HG03097 (cell line): ENCODE measurements at regions not wholly inside any gene's neighbourhood (a gene's known extent, or its start where the extent isn't known, plus 50 kb on each side); places are given as distances from the start of the nearest gene placed in this dataset.
A peak's percentile ranks its signal among the peaks of the same experiment; 100 is the strongest.
"Not testable (repeated sequence)": the region's sequence is repeated elsewhere in the genome, so short reads cannot be mapped to it uniquely, and the experiment has no call there.

ENCODE experiments used
- ATAC-seq: cut with Tn5 transposase; IDR thresholded peaks from one replicate; pipeline ENCODE4 v1.9.1; 2021; ENCODE audit not compliant: unreplicated experiment, low FRiP score

DNA sequence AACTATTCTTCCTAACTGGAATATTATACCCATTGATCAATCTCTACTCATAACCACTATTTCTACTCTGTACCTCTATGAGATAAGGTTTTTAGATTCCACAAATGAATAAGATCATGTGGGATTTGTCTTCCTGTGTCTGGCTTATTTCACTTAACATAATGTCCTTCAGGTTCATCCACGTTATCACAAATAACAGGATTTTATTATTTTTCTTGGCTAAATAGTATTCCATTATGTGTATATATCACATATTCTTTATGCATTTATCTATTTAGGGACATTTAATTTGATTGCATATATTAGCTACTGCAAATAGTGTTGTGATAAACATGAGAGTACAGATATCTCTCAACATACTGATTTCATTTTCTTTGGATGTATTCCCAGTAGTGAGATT is 823.0 kb upstream of the ADGRB3 start:
- ATAC-seq, result no peak

- no peak for ATAC-seq
Observed at GRCh38 chr6:67811239-67812037, 823.6 kb upstream of the ADGRB3 start.

DNA sequence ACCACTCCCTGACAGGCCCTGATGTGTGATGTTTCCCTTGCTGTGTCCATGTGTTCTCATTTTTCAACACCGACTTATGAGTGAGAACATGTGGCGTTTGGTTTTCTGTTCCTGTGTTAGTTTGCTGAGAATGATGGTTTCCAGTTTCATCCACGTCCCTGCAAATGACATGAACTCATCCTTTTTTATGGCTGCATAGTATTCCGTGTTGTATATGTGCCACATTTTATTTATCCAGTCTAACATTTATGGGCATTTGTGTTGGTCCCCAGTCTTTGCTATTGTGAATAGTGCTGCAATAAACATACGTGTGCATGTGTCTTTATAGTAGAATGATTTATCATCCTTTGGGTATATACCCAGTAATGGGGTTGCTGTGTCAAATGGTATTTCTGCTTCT is 830.3 kb upstream of the ADGRB3 start:
- ATAC-seq, result not testable (repeated sequence)

DNA sequence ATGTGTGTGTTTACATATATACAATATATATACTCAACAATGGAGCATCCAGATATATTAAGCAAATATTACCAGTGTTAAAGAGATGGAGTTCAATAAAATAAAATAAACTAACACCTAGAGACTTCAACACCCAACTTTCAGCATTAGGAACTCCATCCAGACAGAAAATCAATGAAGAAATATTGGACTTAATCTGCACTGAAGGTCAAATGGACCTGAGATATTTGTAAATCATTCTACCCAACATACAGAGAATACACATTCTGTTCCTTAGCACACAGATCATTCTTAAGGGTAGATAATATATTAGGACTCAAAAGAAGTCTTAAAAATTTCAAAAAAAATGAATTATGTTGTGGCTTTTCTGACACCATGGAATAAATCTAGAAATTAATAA is 832.3 kb upstream of the ADGRB3 start:
- ATAC-seq, result no peak

DNA sequence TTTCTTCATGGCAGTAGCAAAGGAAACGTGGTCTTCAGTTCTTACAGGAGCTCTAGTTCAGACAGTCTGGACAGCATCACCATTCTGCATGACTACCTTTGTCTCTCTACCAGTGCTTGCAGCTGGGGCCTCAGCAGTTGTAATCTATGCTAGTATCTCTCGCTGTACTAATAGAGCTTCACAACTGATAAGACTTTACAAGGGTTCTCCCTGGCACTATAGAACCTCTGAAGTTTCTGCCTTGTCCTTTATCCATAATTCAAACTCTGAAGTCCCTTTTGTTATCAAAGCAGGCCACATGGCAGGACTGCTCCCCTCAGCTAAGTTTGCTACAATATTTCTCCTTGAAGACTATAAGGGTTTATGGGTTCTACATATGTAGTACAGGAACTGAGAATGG is 842.1 kb upstream of the ADGRB3 start:
- no peak for ATAC-seq

GRCh38 chr6:67790569-67790968 is 844.5 kb upstream of the ADGRB3 start:
- no peak for ATAC-seq

DNA sequence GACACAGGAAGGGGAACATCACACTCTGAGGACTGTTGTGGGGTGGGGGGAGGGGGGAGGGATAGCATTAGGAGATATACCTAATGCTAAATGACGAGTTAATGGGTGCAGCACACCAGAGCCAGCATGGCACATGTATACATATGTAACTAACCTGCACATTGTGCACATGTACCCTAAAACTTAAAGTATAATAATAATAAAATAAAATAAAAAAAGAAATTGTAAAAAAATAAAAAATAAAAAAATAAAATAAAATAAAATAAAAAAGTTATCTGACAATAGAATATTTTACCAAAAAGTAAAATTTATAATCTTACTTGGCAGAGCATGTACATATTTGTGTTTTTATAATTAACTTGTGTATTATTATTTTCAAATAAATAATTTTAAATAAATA is 848.0 kb upstream of the ADGRB3 start:
- not testable (repeated sequence) for ATAC-seq

DNA sequence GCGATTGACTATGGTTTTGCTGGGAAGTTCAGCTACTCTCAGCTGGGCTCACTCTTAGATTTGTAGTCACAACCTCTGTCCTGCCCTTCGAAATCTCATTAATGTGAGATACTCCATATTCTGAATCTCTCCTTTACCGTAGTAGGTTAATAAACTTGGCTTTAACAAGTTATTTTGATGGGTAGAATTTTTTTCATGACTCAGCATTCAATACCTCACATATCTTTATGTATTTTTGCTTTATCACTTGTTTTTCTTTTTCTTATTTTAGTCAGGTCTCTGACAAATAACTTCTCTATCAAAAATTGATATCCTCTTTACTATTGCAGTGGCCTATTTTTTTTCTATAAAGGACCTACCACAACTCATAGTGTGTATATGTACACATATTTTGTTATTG is 855.2 kb upstream of the ADGRB3 start:
- no peak for ATAC-seq

DNA sequence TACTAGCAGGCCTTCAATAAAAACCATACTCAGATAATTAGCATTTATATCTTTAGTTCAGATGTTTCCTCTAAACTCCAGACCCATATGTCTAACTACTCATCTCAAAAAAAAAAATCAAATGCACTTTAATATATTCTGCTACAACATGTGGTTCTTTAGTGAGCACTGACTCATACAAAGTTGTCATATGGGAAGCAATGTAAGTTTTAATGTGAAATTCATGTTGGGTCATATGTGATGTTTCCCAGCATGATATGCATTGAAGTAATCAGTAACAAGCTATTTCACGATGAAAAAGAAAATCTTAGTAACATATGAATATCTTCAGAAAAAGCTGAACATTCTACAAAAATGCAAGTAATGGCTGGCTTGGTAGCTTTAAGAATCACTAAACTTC is 859.7 kb upstream of the ADGRB3 start:
- ATAC-seq, result no peak

DNA sequence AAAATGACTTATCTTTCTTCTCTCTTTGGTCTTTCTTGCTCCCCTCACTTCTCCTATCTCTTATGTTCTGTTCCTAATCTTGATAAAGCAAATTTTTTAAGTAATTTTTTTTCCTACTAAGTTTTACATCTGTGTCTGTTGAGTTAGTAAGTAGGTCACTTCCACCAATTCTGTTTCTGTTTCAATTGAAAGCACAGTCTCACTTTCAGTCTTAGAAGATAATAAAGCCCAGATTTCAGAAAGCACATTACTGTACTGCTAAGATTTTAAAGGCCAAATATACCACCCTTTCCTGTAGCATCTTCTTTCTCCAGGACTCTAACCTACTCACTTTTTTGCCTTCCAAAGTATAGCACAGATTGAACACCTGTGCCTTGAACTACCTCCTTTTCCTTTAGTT is 866.1 kb upstream of the ADGRB3 start:
- ATAC-seq, result peak; percentile 76

DNA sequence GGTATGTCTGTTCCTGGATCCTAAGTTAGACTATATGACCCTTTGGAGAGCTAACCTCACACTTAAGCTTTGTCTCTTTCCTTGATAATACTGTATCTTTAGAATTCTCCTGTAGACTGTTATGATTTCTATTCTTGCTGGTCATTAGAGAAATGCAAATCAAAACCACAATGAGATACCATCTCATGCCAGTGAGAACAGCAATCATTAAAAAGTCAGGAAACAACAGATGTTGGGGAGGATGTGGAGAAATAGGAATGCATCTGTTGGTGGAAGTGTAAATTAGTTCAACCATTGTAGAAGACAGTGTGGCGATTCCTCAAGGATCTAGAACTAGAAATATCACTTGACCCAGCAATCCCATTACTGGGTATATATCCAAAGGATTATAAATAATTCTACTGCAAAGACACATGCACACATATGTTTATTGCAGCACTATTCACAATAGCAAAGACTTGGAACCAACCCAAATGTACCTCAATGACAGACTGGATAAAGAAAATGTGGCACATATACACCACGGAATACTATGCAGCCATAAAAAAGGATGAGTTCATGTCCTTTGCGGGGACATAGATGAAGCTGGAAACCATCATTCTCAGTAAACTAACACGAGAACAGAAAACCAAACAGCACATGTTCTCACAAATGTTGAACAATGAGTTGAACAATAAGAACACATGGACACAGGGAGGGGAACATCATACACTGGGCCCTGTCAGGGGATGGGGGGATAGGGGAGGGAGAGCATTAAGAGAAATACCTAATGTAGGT is 867.8 kb upstream of the ADGRB3 start:
- ATAC-seq, result not testable (repeated sequence)

- no peak for ATAC-seq
Observed at GRCh38 chr6:67766057-67766456, 869.0 kb upstream of the ADGRB3 start.

GRCh38 chr6:67759001-67759400 is 876.1 kb upstream of the ADGRB3 start:
- no peak for ATAC-seq

- ATAC-seq, result no peak
Observed at GRCh38 chr6:67757465-67758033, 877.5 kb upstream of the ADGRB3 start.

- ATAC-seq, result no peak
Observed at GRCh38 chr6:67748521-67748920, 886.6 kb upstream of the ADGRB3 start.

GRCh38 chr6:67736816-67737215 is 898.3 kb upstream of the ADGRB3 start:
- ATAC-seq, result no peak

- ATAC-seq, result no peak
Observed at GRCh38 chr6:67736161-67736560, 898.9 kb upstream of the ADGRB3 start.

- ATAC-seq, result no peak
Observed at GRCh38 chr6:67735623-67736022, 899.5 kb upstream of the ADGRB3 start.

GRCh38 chr6:67722861-67723261 is 912.2 kb upstream of the ADGRB3 start:
- ATAC-seq, result no peak

- no peak for ATAC-seq
Observed at GRCh38 chr6:67717281-67717680, 917.8 kb upstream of the ADGRB3 start.

GRCh38 chr6:67706388-67706787 is 928.7 kb upstream of the ADGRB3 start:
- ATAC-seq, result no peak

GRCh38 chr6:67698534-67698933 is 936.5 kb upstream of the ADGRB3 start:
- no peak for ATAC-seq
